OCI-LY7 (cell line): ENCODE measurements at regions not wholly inside any gene's neighbourhood (a gene's known extent, or its start where the extent isn't known, plus 50 kb on each side); places are given as distances from the start of the nearest gene placed in this dataset.

Experiments
- BruUV-seq: library from RNA; stranded (reverse); fragments of 400-500 nt; replicated peaks from 2 replicates; lab custom pipeline; 2021; lab: Mats Ljungman, UMichigan
- CTCF ChIA-PET: fragments of 300-600 bp; sonication (Branson Sonifier 250); formaldehyde crosslinking; loops from one replicate; lab custom pipeline; 2022; ENCODE audit warnings: antibody characterized with exemption; ENCODE audit not compliant: unreplicated experiment; lab: Charles Lee
- POLR2A ChIA-PET: fragments of 300-600 bp; sonication (Branson Sonifier 250); formaldehyde crosslinking; loops from one replicate; lab custom pipeline; 2022; ENCODE audit warnings: antibody characterized with exemption; lab: Charles Lee
- DNase-seq: peaks from one replicate; pipeline ENCODE4 v3.0.0-alpha.2; 2015; ENCODE audit warnings: low spot score
- H2AFZ ChIP-seq: fragments of 200-600 bp; sonication (generic), shearing (Covaris generic); 2 replicates; pipeline ENCODE4 v1.6.1; 2014; ENCODE audit warnings: mild to moderate bottlenecking, antibody characterized with exemption, low read length, moderate library complexity
- H3K27ac ChIP-seq: fragments of 200-600 bp; sonication (generic); 2 replicates; pipeline ENCODE4 v1.5.1; 2014; ENCODE audit warnings: mixed run types, low read depth, mild to moderate bottlenecking, moderate library complexity, low read length, inconsistent platforms; ENCODE audit not compliant: poor library complexity, severe bottlenecking
- H3K36me3 ChIP-seq: fragments of 200-600 bp; sonication (generic); 2 replicates; pipeline ENCODE4 v1.6.1; 2014; ENCODE audit warnings: mild to moderate bottlenecking, antibody characterized with exemption, low read length, moderate library complexity, mixed read lengths; ENCODE audit not compliant: insufficient read depth
- H3K4me1 ChIP-seq: fragments of 200-600 bp; sonication (generic); 2 replicates; pipeline ENCODE4 v1.5.1; 2014; ENCODE audit warnings: mild to moderate bottlenecking, low read length; ENCODE audit not compliant: insufficient read depth, poor library complexity, severe bottlenecking
- H3K4me2 ChIP-seq: fragments of 200-600 bp; sonication (generic); 2 replicates; pipeline ENCODE4 v1.6.1; 2014; ENCODE audit warnings: mild to moderate bottlenecking, low read length
- H3K4me3 ChIP-seq: fragments of 200-600 bp; sonication (generic); 2 replicates; pipeline ENCODE4 v1.5.1; 2014; ENCODE audit warnings: mild to moderate bottlenecking, low read depth, low read length; ENCODE audit not compliant: poor library complexity, severe bottlenecking
- H3K79me2 ChIP-seq: fragments of 200-600 bp; sonication (generic); 2 replicates; pipeline ENCODE4 v1.6.1; 2016; ENCODE audit warnings: low read depth, mild to moderate bottlenecking, low read length, moderate library complexity, mixed read lengths; ENCODE audit not compliant: insufficient read depth
- H3K9me2 ChIP-seq: fragments of 200-600 bp; sonication (generic); 2 replicates; pipeline ENCODE4 v1.6.1; 2016; ENCODE audit warnings: mild to moderate bottlenecking, low read length, mixed read lengths; ENCODE audit not compliant: insufficient read depth
- H3K9me3 ChIP-seq: fragments of 200-600 bp; sonication (generic); 2 replicates; pipeline ENCODE4 v1.6.1; 2014; ENCODE audit warnings: mild to moderate bottlenecking, mixed run types, low read length, mixed read lengths
- H4K20me1 ChIP-seq: fragments of 200-600 bp; sonication (generic); 2 replicates; pipeline ENCODE4 v1.6.1; 2014; ENCODE audit warnings: mild to moderate bottlenecking, antibody characterized with exemption, low read length, moderate library complexity, mixed read lengths; ENCODE audit not compliant: insufficient read depth
- CTCF ChIP-seq: fragments of 200-600 bp; sonication (generic); conservative IDR thresholded peaks from 2 replicates; pipeline ENCODE4 v1.5.1; 2014; ENCODE audit warnings: mild to moderate bottlenecking, antibody characterized with exemption, low read length, moderate library complexity, mixed read lengths
- EZH2phosphoT487 ChIP-seq: fragments of 200-600 bp; sonication (generic); IDR thresholded peaks from 2 replicates; pipeline ENCODE4 v1.6.1; 2018; ENCODE audit warnings: low read depth, borderline replicate concordance, mild to moderate bottlenecking, mixed run types, antibody characterized with exemption, low read length, moderate library complexity, mixed read lengths
- intact Hi-C: fragments of 100-400 bp; cut with micrococcal nuclease; formaldehyde crosslinking; loops from one replicate; pipeline ENCODE4 v1.10.0; 2022; ENCODE audit not compliant: unreplicated experiment

- H3K4me3 ChIP-seq = no peak overlapping the region
- no peaks in the 10 kb centered on the region for H3K4me1 ChIP-seq
- no peaks in the 10 kb centered on the region for H3K36me3 ChIP-seq
- ChIA-PET POLR2A (interaction anchor here (0.7 to 1.6 kb wide), 3 partner anchors 27 to 34 kb away, joined by 3 to 6 read pairs (median 5); no protein-coding TSS in a partner anchor), CTCF (no interaction called here)
- intact Hi-C loops = no loop called here
- no peak overlapping the region for H3K4me2 ChIP-seq
- DNase-seq = no peak
- no TSS peak for BruUV-seq
- H4K20me1 ChIP-seq = no peaks in the 10 kb centered on the region
- H3K9me3 ChIP-seq = no peaks in the 10 kb centered on the region
- H2AFZ ChIP-seq = no peak overlapping the region
- no peak for TF ChIP-seq CTCF
- no peak for TF ChIP-seq EZH2phosphoT487
- no peak overlapping the region for H3K27ac ChIP-seq
- H3K9me2 ChIP-seq = no peaks in the 10 kb centered on the region
- no peaks in the 10 kb centered on the region for H3K79me2 ChIP-seq
Measured at GRCh38 chr13:90710164-90710759, 637.2 kb upstream of the MIR17HG start.

- no TSS peak for BruUV-seq
- H3K27ac ChIP-seq = no peak overlapping the region
- no peaks in the 10 kb centered on the region for H3K4me1 ChIP-seq
- no peaks in the 10 kb centered on the region for H4K20me1 ChIP-seq
- TF ChIP-seq EZH2phosphoT487 (no peak), CTCF (no peak)
- H3K4me2 ChIP-seq = no peak overlapping the region
- no peaks in the 10 kb centered on the region for H3K9me2 ChIP-seq
- intact Hi-C loops = no loop called here
- no peaks in the 10 kb centered on the region for H3K9me3 ChIP-seq
- no peak overlapping the region for H2AFZ ChIP-seq
- H3K79me2 ChIP-seq = no peaks in the 10 kb centered on the region
- CTCF ChIA-PET = no interaction called here
- H3K4me3 ChIP-seq = no peak overlapping the region
- no peaks in the 10 kb centered on the region for H3K36me3 ChIP-seq
- DNase-seq = peak; percentile 13
- POLR2A ChIA-PET = no interaction called here
Measured at GRCh38 chr13:90713441-90714133, 633.9 kb upstream of the MIR17HG start.

GRCh38 chr13:90715485-90715884 is 632.0 kb upstream of the MIR17HG start:
- TF ChIP-seq CTCF = no peak
- TF ChIP-seq EZH2phosphoT487 = no peak
- Histone ChIP-seq H3K9me3 (no peaks in the 10 kb centered on the region), H3K4me1 (no peaks in the 10 kb centered on the region), H3K27ac (no peak overlapping the region), H2AFZ (no peak overlapping the region), H3K36me3 (no peaks in the 10 kb centered on the region), H3K4me3 (no peak overlapping the region), H3K79me2 (no peaks in the 10 kb centered on the region), H3K9me2 (no peaks in the 10 kb centered on the region), H4K20me1 (no peaks in the 10 kb centered on the region), H3K4me2 (no peak overlapping the region)
- POLR2A ChIA-PET = no interaction called here
- intact Hi-C loops = no loop called here
- CTCF ChIA-PET = no interaction called here
- BruUV-seq = no TSS peak
- DNase-seq = no peak
